Psoas muscle (tissue), 7 donors: ENCODE measurements at regions not wholly inside any gene's neighbourhood (a gene's known extent, or its start where the extent isn't known, plus 50 kb on each side); places are given as distances from the start of the nearest gene placed in this dataset.
"Not testable (repeated sequence)": the region's sequence is repeated elsewhere in the genome, so short reads cannot be mapped to it uniquely, and the experiment has no call there.

Experiments used
- ATAC-seq, 4 donors: fragments of 200-7000 bp; cut with Tn5 transposase; one replicate each; pipeline ENCODE4 v1.9.1; 2020; ENCODE audit warnings: moderate library complexity in 3 of 4, mild to moderate bottlenecking in 2 of 4
- DNase-seq, 2 donors: peaks; one replicate each; pipeline ENCODE4 v3.0.0-alpha.2; 2020
- H3K27ac ChIP-seq: fragments of 200-600 bp; one replicate; pipeline ENCODE4 v1.8.0; 2022
- H3K27me3 ChIP-seq, 3 donors: fragments of 200-600 bp in 1 of 3; one replicate each; pipeline versions ENCODE4 v1.6.1 to v1.8.0; 2013 to 2022; ENCODE audit warnings: low read length in 2 of 3, mild to moderate bottlenecking in 2 of 3, moderate library complexity in 1 of 3; ENCODE audit not compliant: insufficient read depth in 3 of 3
- H3K36me3 ChIP-seq, 2 donors: fragments of 200-600 bp in 1 of 2; one replicate each; pipeline versions ENCODE4 v1.6.1 to v1.8.0; 2013 to 2022; ENCODE audit warnings: low read depth in 1 of 2, mild to moderate bottlenecking in 1 of 2, moderate library complexity in 1 of 2; ENCODE audit not compliant: insufficient read depth in 1 of 2
- H3K4me1 ChIP-seq: fragments of 200-600 bp; one replicate; pipeline ENCODE4 v1.8.0; 2022
- H3K4me3 ChIP-seq: fragments of 200-600 bp; one replicate; pipeline ENCODE4 v1.8.0; 2022; ENCODE audit warnings: mild to moderate bottlenecking
- H3K9me3 ChIP-seq: fragments of 200-600 bp; one replicate; pipeline ENCODE4 v1.8.0; 2022
- CTCF ChIP-seq: fragments of 200-600 bp; IDR thresholded peaks from one replicate; pipeline ENCODE4 v1.8.0; 2022; ENCODE audit warnings: antibody characterized with exemption
- WGBS, 3 donors: extraction: QIAGEN DNeasy Blood & Tissue Kit; methylation state at CpG; one replicate each; pipeline versions ENCODE4 v1.1.6 to v1.1.7; 2013; 5-methylcytosine and 5-hydroxymethylcytosine counted together
- intact Hi-C, 2 donors: fragments of 100-400 bp; cut with DNase I; formaldehyde crosslinking; loops; one replicate each; pipeline versions ENCODE4 v1.11.0 to v1.14.2; 2022
- donor health status: healthy with polysubstance abuse.
- donor health status: DM: no; HTN: no; CAD: no; lungs with moderate emphysema.
- donor health status: Bipolar disorder and iron deficiency.
- donor health status: healthy.
- donor health status: DM: yes; HTN: yes; CAD: no.
- donor health status: DM: no; HTN: no; CAD: no.
- donor health status: DM: yes; HTN: yes; CAD: no.

GRCh38 chr4:137359691-137360315, 172.5 kb downstream of the PCDH18 start:
- H3K4me3 ChIP-seq, result no peak overlapping the region

DNA sequence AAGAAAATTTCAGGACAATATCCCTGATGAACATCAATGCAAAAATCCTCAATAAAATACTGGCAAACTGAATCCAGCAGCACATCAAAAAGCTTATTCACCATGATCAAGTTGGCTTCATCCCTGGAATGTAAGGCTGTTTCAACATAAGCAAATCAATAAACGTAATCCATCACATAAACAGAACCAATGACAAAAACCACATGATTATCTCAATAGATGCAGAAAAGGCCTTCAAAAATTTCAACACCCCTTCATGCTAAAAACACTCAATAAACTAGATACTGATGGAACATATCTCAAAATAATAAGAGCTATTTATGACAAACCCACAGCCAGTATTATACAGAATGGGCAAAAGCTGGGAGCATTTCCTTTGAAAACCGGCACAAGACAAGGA, 177.7 kb downstream of the PCDH18 start:
- H3K9me3 ChIP-seq, H3K27ac ChIP-seq, DNase-seq, ATAC-seq, H3K4me1 ChIP-seq, H3K4me3 ChIP-seq, H3K27me3 ChIP-seq, H3K36me3 ChIP-seq, intact Hi-C loops: not testable (repeated sequence)
- WGBS, 3 donors, result 91 to 97% (median 92%) methylated on average over 2 of the region's 2 CpGs

More at GRCh38 chr4:137359691-137360315, 172.5 kb downstream of the PCDH18 start:
- ATAC-seq, result no peak
- Histone ChIP-seq H3K36me3 (no peaks in the 10 kb centered on the region), H3K9me3 (no peaks in the 10 kb centered on the region), H3K4me1 (no peaks in the 10 kb centered on the region), H3K27me3 (no peaks in the 10 kb centered on the region), H3K27ac (no peak overlapping the region)
- TF ChIP-seq CTCF, result no peak
- intact Hi-C loops, result no loop called here
- no peak for DNase-seq
- 13 to 28% (median 16%) methylated on average over 2 of the region's 2 CpGs for WGBS, 3 donors

GRCh38 chr4:137347371-137347770, 184.9 kb downstream of the PCDH18 start:
- TF ChIP-seq CTCF, result no peak
- H3K9me3 ChIP-seq, result no peaks in the 10 kb centered on the region
- no peak overlapping the region for H3K4me3 ChIP-seq
- no peaks in the 10 kb centered on the region for H3K4me1 ChIP-seq
- DNase-seq (no peak), ATAC-seq (no peak)
- intact Hi-C loops, result no loop called here
- H3K27ac ChIP-seq, result no peak overlapping the region
- H3K27me3 ChIP-seq, result no peaks in the 10 kb centered on the region
- H3K36me3 ChIP-seq, result no peaks in the 10 kb centered on the region
- 41 to 49% (median 46%) methylated on average over 2 of the region's 2 CpGs for WGBS, 3 donors

DNA sequence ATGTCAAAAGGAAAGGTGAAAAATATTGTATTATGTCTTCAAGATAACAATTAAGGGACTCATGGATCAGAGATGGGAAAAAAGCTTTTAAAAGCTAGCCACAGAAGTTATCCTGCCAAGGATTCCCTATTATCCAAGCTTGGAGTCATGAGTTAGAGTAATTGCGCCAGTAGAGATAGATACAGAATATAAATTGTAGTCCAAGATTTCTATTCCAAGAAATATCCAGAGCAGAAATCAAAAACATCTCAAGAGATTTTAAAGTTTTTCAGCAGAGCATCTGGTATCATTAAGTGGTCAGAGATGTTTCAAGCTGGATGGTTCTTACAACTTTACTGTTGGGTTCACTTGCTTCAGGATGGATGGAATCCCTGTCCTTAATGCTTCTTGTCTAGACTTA, 186.7 kb downstream of the PCDH18 start:
- no peak overlapping the region for H3K27ac ChIP-seq
- H3K4me3 ChIP-seq, result no peak overlapping the region
- no peaks in the 10 kb centered on the region for H3K9me3 ChIP-seq
- no peaks in the 10 kb centered on the region for H3K27me3 ChIP-seq
- 84 to 91% (median 86%) methylated on average over 1 of the region's 1 CpG for WGBS, 3 donors
- no peak for TF ChIP-seq CTCF
- ATAC-seq (no peak), DNase-seq (no peak)
- intact Hi-C loops, result no loop called here
- no peaks in the 10 kb centered on the region for H3K4me1 ChIP-seq
- no peaks in the 10 kb centered on the region for H3K36me3 ChIP-seq

GRCh38 chr4:137343221-137343620, 189.1 kb downstream of the PCDH18 start:
- intact Hi-C loops, result no loop called here
- H3K4me3 ChIP-seq, result no peak overlapping the region
- no peak for TF ChIP-seq CTCF
- no peaks in the 10 kb centered on the region for H3K4me1 ChIP-seq
- DNase-seq (no peak), ATAC-seq (no peak)
- H3K27ac ChIP-seq, result no peak overlapping the region
- 63 to 81% (median 78%) methylated on average over 8 of the region's 8 CpGs for WGBS, 3 donors
- no peaks in the 10 kb centered on the region for H3K27me3 ChIP-seq
- H3K9me3 ChIP-seq, result no peaks in the 10 kb centered on the region
- no peaks in the 10 kb centered on the region for H3K36me3 ChIP-seq
